Activated CD4-positive, alpha-beta T cell treated with anti-CD3 and anti-CD28 coated beads, Interleukin-2, Interleukin-6, amounts not matched to agents 100 ng/mL and 50 ng/mL, durations not matched to agents 16 hours and 8 hours (primary cell): ENCODE measurements at regions not wholly inside any gene's neighbourhood (a gene's known extent, or its start where the extent isn't known, plus 50 kb on each side); places are given as distances from the start of the nearest gene placed in this dataset.

Source experiments
- DNase-seq: peaks from one replicate; pipeline ENCODE4 v3.0.0-alpha.2; 2020

DNA sequence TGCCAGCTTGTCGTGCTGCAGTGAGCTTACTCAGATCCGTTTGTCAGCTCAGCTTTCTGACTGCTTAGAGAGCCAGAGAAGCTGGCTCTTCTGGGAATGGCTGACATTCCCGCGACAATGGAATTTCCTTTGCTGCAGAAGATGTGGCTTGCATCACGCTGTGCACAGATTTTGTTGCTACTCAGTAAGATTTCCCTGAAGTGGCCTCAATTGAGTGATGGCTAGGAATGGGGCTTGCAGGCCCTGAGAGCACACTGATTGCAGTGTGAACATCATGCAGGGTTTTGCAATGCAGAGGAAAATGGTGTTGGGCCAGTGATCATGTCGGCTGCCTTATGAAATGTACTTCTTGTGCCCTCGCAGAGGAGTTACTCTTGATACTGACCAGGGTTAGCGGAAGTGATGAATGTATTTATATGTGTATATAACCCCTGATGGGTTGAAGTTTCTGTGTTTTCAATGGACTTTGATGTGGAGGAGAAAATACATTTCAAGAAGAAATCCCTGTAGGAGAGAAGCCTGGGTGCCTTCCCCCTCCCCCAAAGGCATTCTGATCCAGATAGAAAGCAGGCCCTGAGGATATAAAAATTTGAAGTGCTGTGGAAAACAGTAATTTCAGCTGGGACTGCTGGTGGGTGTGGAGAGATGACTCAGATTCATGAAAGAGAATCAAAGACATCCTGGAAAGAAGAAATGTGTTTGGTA, 102.5 kb upstream of the PDZRN3 start:
- no peak for DNase-seq

DNA sequence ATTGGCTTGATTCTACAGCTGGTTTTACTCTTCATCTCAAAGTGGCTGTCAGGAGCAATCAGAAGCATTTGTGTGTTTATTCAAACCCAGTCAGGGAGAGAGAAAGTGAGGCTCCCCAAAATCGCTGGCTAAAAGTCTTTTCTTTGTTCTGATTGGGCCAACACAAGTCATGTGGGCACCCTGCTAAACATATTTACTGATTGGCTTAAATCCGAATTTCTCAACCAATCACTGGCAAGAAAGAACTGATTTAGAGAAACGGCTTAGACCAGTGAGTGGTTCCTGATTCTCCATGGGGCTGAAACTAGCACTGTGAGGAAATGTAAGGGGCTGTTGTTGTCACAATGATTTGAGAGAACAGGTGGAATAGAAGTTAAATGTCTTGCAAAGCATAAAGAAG, 98.9 kb upstream of the PDZRN3 start:
- no peak for DNase-seq

DNA sequence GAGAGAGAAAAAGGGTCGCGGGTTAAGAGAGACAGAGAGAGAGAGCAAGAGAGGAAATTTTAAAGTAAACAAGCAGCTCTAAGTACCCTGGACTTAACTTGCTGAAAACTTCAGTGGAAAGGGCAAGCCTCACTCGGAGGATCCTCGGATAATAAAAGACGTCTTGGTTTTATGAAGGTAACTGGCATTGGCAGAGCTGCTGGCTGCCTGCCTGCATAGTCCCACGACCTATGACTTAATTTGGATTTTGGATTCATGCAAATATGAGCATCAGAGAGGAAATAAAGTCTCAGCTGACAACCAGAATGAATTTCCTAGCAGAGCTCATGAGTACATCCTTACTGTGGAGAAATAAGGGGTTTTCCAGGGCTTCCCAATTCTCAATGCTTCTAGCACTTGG, 95.1 kb upstream of the PDZRN3 start:
- no peak for DNase-seq

DNA sequence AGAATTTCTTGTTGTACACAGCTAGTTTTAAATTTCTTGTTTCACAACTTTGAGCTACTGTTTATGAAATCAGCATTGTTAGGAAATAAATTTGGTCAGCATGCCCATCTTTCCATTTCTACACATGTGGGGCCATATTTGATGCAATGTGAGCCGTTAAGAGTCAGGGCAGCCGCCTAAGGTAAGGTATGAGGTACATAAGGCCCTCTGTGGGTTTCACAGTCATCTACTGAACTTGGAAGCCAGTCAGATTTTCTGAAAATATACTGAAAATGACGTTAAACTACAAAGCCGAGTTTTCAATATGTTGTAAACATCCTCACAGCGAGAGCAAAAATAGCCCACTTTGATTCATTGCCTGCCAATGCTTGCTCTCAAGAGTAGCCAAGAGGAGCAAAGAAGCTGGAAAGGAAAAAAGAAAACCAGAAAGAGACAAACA, 94.7 kb upstream of the PDZRN3 start:
- DNase-seq, result no peak

DNA sequence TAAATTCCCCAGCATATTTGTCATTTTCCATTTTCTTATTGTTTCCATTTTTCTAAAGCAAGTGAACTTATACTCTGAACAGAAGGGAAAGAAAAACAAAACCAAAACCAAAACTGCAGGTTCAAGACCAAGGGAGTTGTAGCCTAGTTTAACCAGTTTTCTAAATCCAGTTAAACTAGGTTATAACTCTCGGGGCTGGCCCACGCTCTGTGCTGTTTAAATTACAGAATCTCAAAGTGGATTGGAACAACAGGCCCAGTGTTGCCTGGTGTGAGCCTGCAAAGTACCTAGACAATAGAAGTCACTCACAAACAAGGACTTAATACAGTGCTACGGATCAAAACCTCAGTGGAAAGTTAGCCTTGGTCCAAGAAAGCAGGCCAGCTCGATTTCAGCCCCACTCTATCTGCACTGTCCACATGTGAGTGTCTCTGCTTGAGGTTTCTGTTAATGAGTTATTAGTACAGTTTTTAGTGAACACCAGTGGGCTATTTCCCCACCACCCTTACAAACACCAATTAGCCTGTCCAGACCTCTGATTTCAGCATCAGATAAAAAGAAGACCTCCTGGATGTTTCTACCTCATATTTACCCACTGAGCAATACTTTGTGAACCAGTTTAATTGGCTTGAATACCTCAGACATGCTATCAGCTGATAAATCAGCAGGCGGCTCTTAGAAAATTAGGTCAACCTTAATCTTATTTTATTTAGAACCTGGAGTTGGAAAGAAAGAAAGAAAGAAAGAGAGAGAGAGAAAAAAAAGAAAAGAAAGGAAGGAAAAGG, 93.8 kb upstream of the PDZRN3 start:
- no peak for DNase-seq

DNA sequence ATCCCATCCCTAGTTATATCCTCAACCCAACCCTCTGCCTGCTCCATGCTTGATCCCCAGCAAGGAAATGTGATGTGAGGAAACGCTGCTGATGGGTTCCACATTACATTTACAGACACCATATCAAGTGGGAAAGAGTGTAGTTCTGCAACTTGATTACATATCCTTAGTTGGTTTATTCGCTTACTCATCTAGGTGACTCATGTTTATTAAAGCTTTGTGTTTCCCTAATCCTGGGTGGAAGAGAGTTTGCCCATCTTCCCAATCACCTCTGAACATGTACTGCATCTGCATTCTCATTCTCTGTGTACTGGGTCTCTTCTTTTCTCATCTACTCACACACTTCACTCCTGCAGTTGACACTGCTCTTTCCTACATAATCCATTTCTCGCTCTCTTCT, 91.7 kb upstream of the PDZRN3 start:
- DNase-seq, result no peak

DNA sequence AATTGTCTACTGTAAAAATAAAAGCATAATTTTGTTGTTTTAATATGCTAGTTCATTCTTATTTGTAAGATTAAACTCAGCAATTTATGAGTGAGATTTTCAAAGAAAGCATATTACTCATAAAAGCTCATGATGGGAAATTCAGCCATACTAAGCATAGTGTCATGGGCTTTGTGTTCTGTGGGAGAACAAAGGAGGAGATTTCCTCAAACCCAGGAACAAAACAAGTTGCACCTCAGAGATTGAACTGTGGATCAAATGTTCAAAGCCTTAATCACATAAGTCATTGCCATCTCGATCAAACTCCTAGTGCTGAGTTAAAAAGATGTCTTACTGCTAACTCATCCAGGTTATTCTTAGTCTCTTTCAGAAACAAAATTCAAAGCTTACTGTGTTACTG, 85.6 kb upstream of the PDZRN3 start:
- no peak for DNase-seq

DNA sequence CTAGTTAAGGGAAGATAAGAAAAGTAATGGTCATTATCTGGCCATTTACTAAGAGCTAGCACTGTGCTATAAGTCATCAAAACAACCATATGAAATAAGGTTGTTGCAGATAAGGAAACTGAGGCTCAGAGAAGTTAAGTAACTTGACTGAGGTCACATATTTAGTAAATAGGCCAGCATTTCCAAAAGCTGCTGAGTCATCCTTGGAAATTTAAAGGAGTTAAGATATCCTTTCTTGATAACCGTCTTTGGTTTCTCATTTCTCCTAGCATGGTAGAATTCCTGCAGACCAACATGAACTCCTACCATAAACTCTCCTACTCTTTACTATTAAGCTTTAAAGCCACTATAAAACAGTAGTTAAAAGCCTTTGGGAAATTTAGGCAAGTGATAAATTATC, 85.0 kb upstream of the PDZRN3 start:
- no peak for DNase-seq

DNA sequence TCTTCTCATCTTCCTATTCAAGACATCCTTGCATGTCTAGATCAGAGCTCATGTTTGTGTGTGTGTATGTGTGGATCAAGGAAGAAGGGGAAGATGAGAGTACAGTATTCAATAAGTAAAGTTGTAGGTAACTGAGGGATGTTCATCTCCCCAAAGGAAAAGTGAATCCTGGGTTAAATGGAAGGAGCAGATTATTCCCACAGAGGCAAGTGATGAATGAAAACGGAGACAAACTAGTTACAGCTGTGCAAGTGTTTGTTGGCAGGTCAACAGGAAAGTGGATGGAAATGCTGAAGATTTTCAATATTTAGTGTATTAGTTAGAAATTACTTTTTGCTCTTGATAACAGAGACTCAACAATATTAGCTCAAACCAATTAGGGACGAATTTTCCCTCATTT, 84.2 kb upstream of the PDZRN3 start:
- DNase-seq, result no peak

DNA sequence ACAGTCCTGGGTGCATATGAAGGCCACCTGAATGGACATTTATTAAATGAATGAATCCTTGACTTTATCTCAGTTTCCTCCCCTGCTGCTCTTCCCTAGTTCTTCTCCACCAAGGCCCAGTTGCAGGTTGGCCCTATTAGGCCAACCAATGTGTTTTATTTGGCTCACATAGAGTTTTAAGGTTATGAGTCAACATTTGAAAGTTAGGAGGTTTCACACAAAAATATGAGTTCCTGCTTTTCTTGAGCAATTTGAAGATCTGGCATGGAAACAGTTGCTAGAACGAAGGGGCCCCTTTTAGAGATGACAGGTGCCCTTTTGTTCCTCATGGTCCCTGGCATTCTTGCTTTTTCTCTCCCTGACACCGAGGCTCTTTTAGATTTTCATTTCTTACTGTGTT, 83.0 kb upstream of the PDZRN3 start:
- no peak for DNase-seq

DNA sequence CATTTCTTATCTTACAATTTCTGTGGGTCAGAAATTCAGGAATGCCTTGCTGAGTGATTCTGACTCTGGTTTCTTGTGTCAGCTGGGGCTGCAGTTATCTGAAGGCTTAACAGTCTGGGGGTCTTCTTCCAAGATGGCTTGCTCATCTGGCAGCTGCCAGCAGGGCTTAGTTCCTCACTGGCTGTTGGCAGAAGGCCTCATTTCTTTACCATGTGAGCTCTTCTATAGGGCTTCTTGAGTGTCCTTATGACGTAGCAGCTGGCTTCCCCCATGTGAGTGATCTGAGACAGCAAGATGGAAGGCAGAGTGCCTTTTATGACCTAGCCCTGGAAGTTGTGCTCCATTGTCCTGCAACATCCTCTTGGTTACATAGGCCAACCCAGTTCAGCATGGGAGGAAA, 82.0 kb upstream of the PDZRN3 start:
- no peak for DNase-seq

DNA sequence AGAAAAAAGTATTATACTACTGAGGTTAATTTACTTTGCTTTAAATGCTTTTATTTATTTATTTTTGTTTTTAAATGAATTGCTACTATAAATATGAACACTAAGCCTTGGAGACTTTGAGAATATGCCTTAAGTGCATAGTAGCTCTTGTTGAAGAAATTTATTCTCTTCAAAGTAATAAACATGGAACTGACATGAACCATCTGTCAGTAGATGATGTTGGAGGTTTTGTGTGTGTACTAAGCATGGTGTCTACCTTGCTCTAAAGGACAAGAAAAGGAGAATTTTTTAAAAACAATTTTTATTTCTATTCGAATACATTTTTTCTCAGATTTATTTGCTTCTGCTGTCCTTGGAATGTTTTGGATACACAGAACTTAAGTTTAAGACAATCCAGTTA, 81.1 kb upstream of the PDZRN3 start:
- no peak for DNase-seq

DNA sequence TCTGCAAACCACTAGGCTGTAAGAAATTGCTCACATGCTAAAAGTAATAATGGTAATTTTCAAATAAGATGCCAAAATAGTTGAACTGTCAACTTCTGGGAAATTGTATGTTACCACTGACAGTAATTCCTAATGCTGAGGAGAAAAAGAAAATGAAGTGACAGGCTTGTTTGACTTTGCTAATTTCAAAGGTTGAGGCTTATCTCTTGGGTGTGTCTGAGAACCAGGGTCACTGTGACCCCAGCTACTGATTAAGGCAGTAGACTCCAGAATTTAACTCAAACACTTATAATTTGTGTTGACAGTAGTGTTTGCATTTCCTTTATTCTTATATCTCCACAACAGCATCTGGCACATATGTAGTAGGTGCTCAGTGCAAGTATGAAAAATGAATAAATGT, 74.6 kb upstream of the PDZRN3 start:
- no peak for DNase-seq

DNA sequence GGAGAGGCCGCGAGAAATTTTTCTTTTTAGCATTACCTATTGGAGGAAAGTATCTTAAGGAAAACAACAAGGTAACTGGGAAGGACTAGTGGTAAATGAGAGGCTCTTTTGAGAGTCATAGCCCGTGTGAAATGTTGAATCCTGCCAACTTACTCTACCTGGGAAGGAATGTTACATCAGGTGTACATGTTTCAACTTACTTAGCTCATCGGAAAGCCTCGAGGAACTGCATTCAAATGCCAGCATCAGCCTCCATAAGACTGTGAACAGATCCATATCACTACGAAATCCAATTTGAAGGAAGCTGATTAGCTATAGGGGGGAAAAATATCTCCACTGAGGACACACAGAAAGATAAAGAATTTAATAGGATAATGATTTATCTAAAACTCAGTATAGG, 72.3 kb upstream of the PDZRN3 start:
- DNase-seq, result no peak

DNA sequence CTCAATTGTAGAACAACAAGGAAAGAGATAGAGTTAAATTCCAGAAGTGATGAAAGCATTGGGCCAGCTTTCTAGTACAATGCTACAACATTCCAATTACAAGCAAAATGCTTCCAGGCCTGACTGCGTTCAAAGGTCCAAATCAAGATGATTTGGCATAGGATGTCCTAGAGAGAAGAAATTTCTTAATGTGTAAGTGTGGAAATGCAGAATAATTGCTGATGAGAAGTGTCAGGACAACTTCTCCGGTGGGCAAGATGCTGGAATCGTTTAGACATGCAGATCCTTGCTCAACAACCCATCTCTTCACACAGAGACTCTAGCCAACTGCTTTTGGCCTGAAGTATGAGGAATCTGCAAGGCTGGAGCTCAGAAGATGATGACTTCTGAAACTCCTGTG, 71.1 kb upstream of the PDZRN3 start:
- no peak for DNase-seq

DNA sequence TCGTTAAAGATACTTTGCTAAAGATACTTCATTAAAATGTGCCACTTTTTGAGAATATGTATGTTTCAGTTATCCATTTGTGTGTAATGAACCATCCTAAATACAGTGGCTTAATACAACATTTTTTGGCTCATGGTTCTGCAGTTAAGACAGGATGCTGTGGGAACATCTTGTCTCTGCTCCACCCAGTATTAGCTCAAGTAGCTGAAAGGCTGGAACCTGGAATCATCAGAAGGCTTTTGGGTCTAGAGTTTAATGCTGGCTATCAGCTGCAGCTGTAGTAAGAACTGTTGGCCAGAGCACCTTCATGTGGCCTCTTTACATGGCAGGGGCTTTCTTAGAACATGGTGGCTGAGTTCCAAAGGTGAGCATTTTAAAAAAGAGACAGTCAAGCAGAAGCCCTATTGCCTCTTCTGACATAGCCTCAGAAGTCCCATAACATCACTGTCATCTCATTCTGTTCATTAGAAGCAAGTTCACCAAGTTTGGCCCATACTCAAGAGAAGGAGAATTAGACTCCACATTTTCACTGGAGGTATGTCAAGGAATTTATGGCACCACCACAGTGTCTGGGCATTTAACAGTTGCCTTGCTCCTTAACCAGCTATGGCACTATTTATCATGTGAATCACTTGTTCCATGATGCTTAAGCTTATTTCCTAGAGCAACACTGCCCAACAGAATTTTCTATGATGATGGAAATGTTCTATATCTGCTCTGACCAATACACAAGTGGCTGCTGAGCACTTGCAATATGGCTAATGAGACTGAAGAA, 70.4 kb upstream of the PDZRN3 start:
- DNase-seq, result no peak

DNA sequence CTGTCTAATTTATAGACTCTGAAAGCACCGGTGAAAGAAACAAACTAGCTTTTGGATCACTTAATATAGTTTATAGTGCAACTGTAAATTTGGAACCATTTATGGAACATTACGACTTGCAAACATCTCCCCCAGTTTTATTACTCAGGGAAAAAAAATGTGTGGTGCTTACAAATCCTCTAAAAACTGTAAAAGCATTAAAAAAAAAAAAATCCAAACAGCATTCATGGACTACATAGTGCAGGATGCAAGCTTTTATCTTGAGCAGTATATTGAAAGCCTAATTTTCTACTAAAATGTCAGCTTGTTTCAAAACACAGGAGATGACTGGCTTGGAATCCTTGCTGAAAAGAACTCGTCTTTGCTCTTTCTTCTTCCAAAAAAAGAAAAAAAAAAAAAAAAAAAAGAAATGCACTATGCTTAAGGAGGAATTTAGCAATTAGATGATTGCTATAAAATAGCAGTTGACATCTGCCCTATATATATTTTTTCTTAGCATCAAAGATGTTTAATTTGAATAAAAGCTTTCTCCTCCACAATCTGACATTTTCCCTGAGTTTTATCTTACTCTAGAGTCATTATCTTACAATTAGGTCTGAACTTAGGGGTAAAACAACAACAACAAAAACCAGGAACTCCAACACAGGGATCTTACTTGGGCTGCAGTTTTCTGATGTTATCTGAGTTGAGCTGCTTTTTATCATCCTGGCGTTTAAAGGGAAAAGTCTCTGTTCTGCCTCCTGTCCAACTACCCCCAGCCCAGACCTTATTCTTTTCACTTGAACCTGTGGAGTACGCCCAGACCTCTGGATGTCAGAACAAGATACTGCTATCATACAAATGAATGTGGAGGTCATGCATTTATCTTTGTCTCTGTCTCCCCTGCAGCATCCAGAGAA, 62.6 kb upstream of the PDZRN3 start:
- DNase-seq, result no peak

DNA sequence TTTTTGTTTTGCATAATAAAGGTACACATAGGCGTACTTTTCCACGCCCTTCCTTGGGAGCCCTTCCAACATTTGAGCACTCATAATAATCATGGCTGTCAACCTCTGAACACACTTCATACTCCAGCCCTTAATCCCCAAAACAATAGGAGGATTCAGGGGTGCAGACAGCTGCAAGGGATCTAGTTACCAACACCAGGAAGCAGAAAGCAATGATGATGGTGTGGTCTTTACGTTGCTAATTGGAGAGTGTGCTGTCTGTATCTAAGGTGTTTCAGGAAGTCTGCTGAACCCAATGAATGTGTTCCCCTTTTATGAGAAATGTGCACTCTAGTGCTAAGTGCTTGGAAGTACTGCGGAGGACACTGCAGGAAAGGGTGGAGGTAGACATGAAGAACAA, 60.3 kb upstream of the PDZRN3 start:
- no peak for DNase-seq

DNA sequence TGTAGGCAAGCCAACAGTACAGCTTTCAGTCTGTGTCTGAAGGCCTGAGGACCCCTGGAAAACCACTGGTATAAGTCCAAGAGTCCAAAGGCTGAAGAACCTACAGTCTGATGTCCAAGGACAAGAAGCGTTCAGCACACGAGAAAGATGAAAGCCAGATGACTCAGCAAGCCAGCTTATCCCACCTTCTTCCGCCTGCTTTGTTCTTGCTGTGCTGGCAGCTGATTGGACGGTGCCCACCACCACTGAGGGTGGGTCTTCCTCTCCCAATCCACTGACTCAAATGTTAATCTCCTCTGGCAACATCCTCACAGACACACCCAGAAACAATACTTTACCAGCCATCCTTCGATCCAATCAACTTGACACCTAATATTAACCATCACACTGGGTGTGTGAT, 59.0 kb upstream of the PDZRN3 start:
- DNase-seq, result no peak

DNA sequence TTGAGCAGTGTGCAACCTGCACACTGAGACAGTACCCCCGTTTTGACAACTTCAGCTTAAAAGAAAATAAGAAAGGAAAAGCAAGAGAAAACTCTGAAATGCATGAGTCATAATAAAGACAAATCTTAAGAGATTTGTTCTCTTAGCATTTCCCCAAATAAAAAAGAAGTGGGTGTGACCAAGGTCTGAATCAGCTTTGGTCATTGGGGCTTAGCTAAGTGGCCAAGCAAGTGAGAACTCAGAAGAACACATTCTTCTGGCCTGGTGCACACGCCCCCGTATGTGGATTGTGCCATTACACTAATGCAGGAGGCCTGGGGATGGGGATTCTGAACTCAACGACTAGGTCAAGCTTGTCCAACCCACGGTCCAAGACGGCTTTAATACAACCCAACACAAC, 56.9 kb upstream of the PDZRN3 start:
- no peak for DNase-seq

DNA sequence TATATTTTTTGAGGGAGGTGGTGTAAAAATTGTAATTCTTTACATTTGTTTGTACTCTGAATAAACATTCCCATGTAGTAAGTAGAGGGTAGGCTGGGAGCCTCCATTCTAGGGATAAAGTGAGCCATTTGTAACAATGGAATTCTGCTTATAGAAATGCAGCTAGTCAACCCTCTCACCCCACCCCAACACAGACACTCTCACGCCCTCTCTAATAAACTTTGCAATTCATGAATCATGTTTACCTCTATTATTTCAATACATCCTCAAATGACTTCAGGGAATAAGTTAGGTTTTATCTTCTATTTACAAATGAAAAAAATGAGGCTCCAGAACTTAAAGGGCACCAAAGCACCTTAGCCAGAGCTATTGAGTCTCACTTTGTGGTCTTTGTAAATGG, 56.5 kb upstream of the PDZRN3 start:
- no peak for DNase-seq

DNA sequence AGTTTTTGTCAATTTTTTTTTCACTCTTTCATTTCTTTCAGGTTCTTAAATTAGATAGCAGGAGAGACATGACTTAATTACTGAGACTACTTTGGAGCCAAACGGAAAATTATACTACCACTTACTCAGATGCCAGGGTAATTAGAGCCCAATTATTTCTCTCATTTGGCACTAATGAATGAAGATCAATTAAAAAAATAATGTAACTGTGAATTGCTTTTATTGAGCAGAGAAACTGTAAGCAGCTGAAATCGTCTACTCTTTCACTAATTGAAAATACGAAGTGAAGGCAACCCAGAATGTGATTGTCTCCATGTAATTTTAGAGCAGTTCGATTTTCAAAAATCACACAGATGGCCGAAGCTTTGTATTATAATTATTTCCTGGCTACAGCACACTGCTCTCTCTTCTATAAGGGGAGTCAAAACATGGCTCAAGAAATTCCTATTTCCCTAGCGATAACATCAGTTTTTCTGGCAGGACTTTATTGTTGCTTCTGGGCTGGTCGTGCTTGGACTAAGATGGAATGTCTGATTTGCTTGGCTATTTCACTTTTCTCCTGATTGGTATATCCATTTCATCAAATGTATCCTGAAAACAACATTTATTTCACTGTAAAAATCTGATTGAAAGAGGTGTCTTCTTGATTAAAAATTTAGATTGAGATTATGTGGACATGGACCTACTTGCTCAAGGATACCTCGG, 55.8 kb upstream of the PDZRN3 start:
- no peak for DNase-seq
